Caco-2 (cell line): ENCODE measurements at regions not wholly inside any gene's neighbourhood (a gene's known extent, or its start where the extent isn't known, plus 50 kb on each side); places are given as distances from the start of the nearest gene placed in this dataset.

Experiments
- BruUV-seq: library from RNA; stranded (reverse); fragments of 400-500 nt; replicated peaks from 2 replicates; lab custom pipeline; 2021; lab: Mats Ljungman, UMichigan
- CTCF ChIA-PET: fragments of 300-600 bp; sonication (Branson Sonifier 250); formaldehyde crosslinking; loops from one replicate; lab custom pipeline; 2022; ENCODE audit warnings: antibody characterized with exemption; lab: Charles Lee
- POLR2A ChIA-PET: fragments of 300-600 bp; sonication (Branson Sonifier 250); formaldehyde crosslinking; loops from one replicate; lab custom pipeline; 2022; ENCODE audit warnings: antibody characterized with exemption; lab: Charles Lee
- DNase-seq, 2 experiments: peaks; one replicate each; pipeline versions ENCODE4 v3.0.0 to v3.0.0-alpha.2; 2020 to 2022
- H3K27me3 ChIP-seq: replicated peaks from 2 replicates; pipeline ENCODE4 v1.6.0; 2011; ENCODE audit warnings: low read length; ENCODE audit not compliant: control insufficient read depth, insufficient read depth
- H3K36me3 ChIP-seq: 2 replicates; pipeline ENCODE4 v1.5.1; 2011; ENCODE audit warnings: low read length; ENCODE audit not compliant: control insufficient read depth, insufficient read depth
- H3K4me1 ChIP-seq: fragments of 250-450 bp; sonication (Bioruptor Pico); 2 replicates; pipeline ENCODE4 v1.5.1; 2020; ENCODE audit warnings: mild to moderate bottlenecking
- H3K4me3 ChIP-seq: 2 replicates; pipeline ENCODE4 v1.5.1; 2011; ENCODE audit warnings: low read depth, mild to moderate bottlenecking, control low read depth, low read length
- H3K9me3 ChIP-seq: fragments of 250-450 bp; sonication (Bioruptor Pico); 2 replicates; pipeline ENCODE4 v1.5.1; 2020; ENCODE audit warnings: mild to moderate bottlenecking, moderate library complexity
- H3K27ac Mint-ChIP-seq: one replicate; pipeline ENCODE4 v1.8.0; 2022; ENCODE audit warnings: mixed read lengths; ENCODE audit not compliant: unreplicated experiment
- H3K27me3 Mint-ChIP-seq: one replicate; pipeline ENCODE4 v1.8.0; 2022; ENCODE audit warnings: mixed read lengths; ENCODE audit not compliant: insufficient read depth, unreplicated experiment
- H3K36me3 Mint-ChIP-seq: one replicate; pipeline ENCODE4 v1.8.0; 2022; ENCODE audit warnings: mild to moderate bottlenecking, mixed read lengths; ENCODE audit not compliant: insufficient read depth, unreplicated experiment
- H3K4me1 Mint-ChIP-seq: one replicate; pipeline ENCODE4 v1.8.0; 2022; ENCODE audit warnings: low read depth, mixed read lengths; ENCODE audit not compliant: unreplicated experiment
- H3K4me3 Mint-ChIP-seq: one replicate; pipeline ENCODE4 v1.8.0; 2022; ENCODE audit warnings: mild to moderate bottlenecking, moderate library complexity, mixed read lengths; ENCODE audit not compliant: unreplicated experiment
- H3K9me3 Mint-ChIP-seq: one replicate; pipeline ENCODE4 v1.8.0; 2022; ENCODE audit warnings: mixed read lengths; ENCODE audit not compliant: unreplicated experiment
- CTCF ChIP-seq, 2 experiments: fragments of 200-600 bp in 1 of 2; IDR thresholded peaks; 1 replicate in 1 of 2; 2 replicates in 1 of 2; pipeline versions ENCODE4 v1.5.1 to v1.8.0; 2011 to 2022; ENCODE audit warnings: antibody characterized with exemption in 1 of 2, control low read depth in 1 of 2, inconsistent platforms in 1 of 2, low read depth in 1 of 2, low read length in 1 of 2, mild to moderate bottlenecking in 1 of 2, moderate library complexity in 1 of 2; ENCODE audit not compliant: insufficient read depth in 1 of 2, severe bottlenecking in 1 of 2, unreplicated experiment in 1 of 2
- intact Hi-C: fragments of 100-400 bp; cut with micrococcal nuclease; formaldehyde crosslinking; loops from one replicate; pipeline ENCODE4 v1.10.0; 2022; ENCODE audit not compliant: unreplicated experiment

GRCh38 chr1:95311762-95312161, 77.8 kb downstream of the RWDD3 start:
- BruUV-seq, result no TSS peak
- H3K27ac Mint-ChIP-seq, result no peak overlapping the region
- POLR2A ChIA-PET, result no interaction called here
- H3K27me3 Mint-ChIP-seq, result peaks cover 2% of the 10 kb centered on the region
- CTCF ChIA-PET, result no interaction called here
- Histone ChIP-seq H3K4me1 (peaks cover 9% of the 10 kb centered on the region; the same call in 1 of the 2 replicates), H3K9me3 (no peaks in the 10 kb centered on the region), H3K27me3 (no peaks in the 10 kb centered on the region), H3K4me3 (no peak overlapping the region), H3K36me3 (no peaks in the 10 kb centered on the region)
- intact Hi-C loops, result no loop called here
- no peak for DNase-seq
- H3K4me3 Mint-ChIP-seq, result no peak overlapping the region
- no peak for TF ChIP-seq CTCF (IDR thresholded peaks at IDR 0.05; ENCODE audit: insufficient read depth in 1 of 2, low read depth in 1 of 2, low read length in 1 of 2, severe bottlenecking in 1 of 2, unreplicated experiment in 1 of 2)
- H3K4me1 Mint-ChIP-seq, result peaks cover 10% of the 10 kb centered on the region
- no peaks in the 10 kb centered on the region for H3K9me3 Mint-ChIP-seq
- no peaks in the 10 kb centered on the region for H3K36me3 Mint-ChIP-seq

- ChIA-PET POLR2A (no interaction called here), CTCF (no interaction called here)
- no peaks in the 10 kb centered on the region for H3K9me3 ChIP-seq
- Mint-ChIP-seq H3K27ac (no peak overlapping the region), H3K36me3 (no peaks in the 10 kb centered on the region), H3K27me3 (peaks cover 2% of the 10 kb centered on the region), H3K4me3 (no peak overlapping the region), H3K9me3 (no peaks in the 10 kb centered on the region), H3K4me1 (peaks cover 6% of the 10 kb centered on the region)
- intact Hi-C loops, result no loop called here
- H3K4me3 ChIP-seq, result no peak overlapping the region
- no peak for TF ChIP-seq CTCF (IDR thresholded peaks at IDR 0.05; ENCODE audit: insufficient read depth in 1 of 2, low read depth in 1 of 2, low read length in 1 of 2, severe bottlenecking in 1 of 2, unreplicated experiment in 1 of 2)
- H3K27me3 ChIP-seq, result no peaks in the 10 kb centered on the region
- no peaks in the 10 kb centered on the region for H3K36me3 ChIP-seq
- peaks cover 5% of the 10 kb centered on the region; the same call in 1 of the 2 replicates for H3K4me1 ChIP-seq
- BruUV-seq, result no TSS peak
- DNase-seq, result no peak
Measured at GRCh38 chr1:95312181-95312580, 78.2 kb downstream of the RWDD3 start.

GRCh38 chr1:95313527-95313926, 79.5 kb downstream of the RWDD3 start:
- Histone ChIP-seq H3K9me3 (no peaks in the 10 kb centered on the region), H3K27me3 (no peaks in the 10 kb centered on the region), H3K36me3 (no peaks in the 10 kb centered on the region), H3K4me1 (no peaks in the 10 kb centered on the region), H3K4me3 (no peak overlapping the region)
- Mint-ChIP-seq H3K9me3 (no peaks in the 10 kb centered on the region), H3K36me3 (no peaks in the 10 kb centered on the region), H3K4me1 (no peaks in the 10 kb centered on the region), H3K4me3 (no peak overlapping the region), H3K27ac (no peak overlapping the region), H3K27me3 (peaks cover 2% of the 10 kb centered on the region)
- CTCF ChIA-PET, result no interaction called here
- intact Hi-C loops, result no loop called here
- TF ChIP-seq CTCF (IDR thresholded peaks at IDR 0.05; ENCODE audit: insufficient read depth in 1 of 2, low read depth in 1 of 2, low read length in 1 of 2, severe bottlenecking in 1 of 2, unreplicated experiment in 1 of 2), result no peak
- DNase-seq, result no peak
- POLR2A ChIA-PET, result no interaction called here
- no TSS peak for BruUV-seq
